COLO829 (cell line): ENCODE measurements at regions not wholly inside any gene's neighbourhood (a gene's known extent, or its start where the extent isn't known, plus 50 kb on each side); places are given as distances from the start of the nearest gene placed in this dataset.
A peak's percentile ranks its signal among the peaks of the same experiment; 100 is the strongest.

Source experiments
- DNase-seq: peaks from one replicate; pipeline ENCODE4 v3.0.0; 2012; ENCODE audit warnings: low spot score

GRCh38 chr2:163541943-163542342 lies 193.9 kb downstream of the FIGN start:
- no peak for DNase-seq

- DNase-seq = no peak
Observed at GRCh38 chr2:163541495-163541894, 194.3 kb downstream of the FIGN start.

GRCh38 chr2:163528640-163529217 lies 207.1 kb downstream of the FIGN start:
- no peak for DNase-seq

- DNase-seq = no peak
Observed at GRCh38 chr2:163527381-163527780, 208.4 kb downstream of the FIGN start.

- DNase-seq = no peak
Observed at GRCh38 chr2:163518762-163519161, 217.0 kb downstream of the FIGN start.

GRCh38 chr2:163515836-163516235 lies 220.0 kb downstream of the FIGN start:
- DNase-seq = peak; percentile 90

- no peak for DNase-seq
Observed at GRCh38 chr2:163505281-163505680, 230.5 kb downstream of the FIGN start.

GRCh38 chr2:163493359-163494298 lies 242.2 kb downstream of the FIGN start:
- no peak for DNase-seq

- DNase-seq = no peak
Observed at GRCh38 chr2:163491850-163492249, 244.0 kb downstream of the FIGN start.

GRCh38 chr2:163490281-163490680 lies 245.5 kb downstream of the FIGN start:
- DNase-seq = no peak

GRCh38 chr2:163481515-163481914 lies 254.3 kb downstream of the FIGN start:
- no peak for DNase-seq

- no peak for DNase-seq
Observed at GRCh38 chr2:163479599-163479998, 256.2 kb downstream of the FIGN start.

- no peak for DNase-seq
Observed at GRCh38 chr2:163475815-163476214, 260.0 kb downstream of the FIGN start.

GRCh38 chr2:163474889-163475288 lies 260.9 kb downstream of the FIGN start:
- DNase-seq = no peak

- no peak for DNase-seq
Observed at GRCh38 chr2:163474319-163474744, 261.5 kb downstream of the FIGN start.

GRCh38 chr2:163471947-163472346 lies 263.9 kb downstream of the FIGN start:
- peak; percentile 30 for DNase-seq

GRCh38 chr2:163469561-163469962 lies 266.2 kb downstream of the FIGN start:
- no peak for DNase-seq

GRCh38 chr2:163467251-163467630 lies 268.6 kb downstream of the FIGN start:
- DNase-seq = no peak

- no peak for DNase-seq
Observed at GRCh38 chr2:163466331-163467250, 269.2 kb downstream of the FIGN start.

GRCh38 chr2:163465440-163465839 lies 270.4 kb downstream of the FIGN start:
- DNase-seq = peak; percentile 14

GRCh38 chr2:163463411-163463810 lies 272.4 kb downstream of the FIGN start:
- no peak for DNase-seq

- no peak for DNase-seq
Observed at GRCh38 chr2:163462993-163463392, 272.8 kb downstream of the FIGN start.
